Gastroesophageal sphincter (tissue), 3 donors: ENCODE measurements at regions not wholly inside any gene's neighbourhood (a gene's known extent, or its start where the extent isn't known, plus 50 kb on each side); places are given as distances from the start of the nearest gene placed in this dataset.

Experiments
- EP300 ChIP-seq: sonication (generic); formaldehyde crosslinking; IDR thresholded peaks from one replicate; pipeline ENCODE4 v1.6.1; 2017; ENCODE audit warnings: antibody characterized with exemption, mild to moderate bottlenecking
- POLR2A ChIP-seq, 2 donors: fragments of 450-650 bp; IDR thresholded peaks; one replicate each; pipeline ENCODE4 v1.6.1; 2017; ENCODE audit warnings: antibody characterized with exemption in 2 of 2, mild to moderate bottlenecking in 2 of 2, moderate library complexity in 1 of 2
- POLR2AphosphoS5 ChIP-seq: sonication (generic); formaldehyde crosslinking; IDR thresholded peaks from one replicate; pipeline ENCODE4 v1.6.1; 2017; ENCODE audit warnings: antibody characterized with exemption
- TF ChIP-seq, protein P1 (sequence below), 4 experiments: fragments of 200-600 bp in 2 of 4; fragments of 450-650 bp in 2 of 4; sonication (generic) in 1 of 4; IDR thresholded peaks; one replicate each; pipeline ENCODE4 v1.5.1; 2017 to 2019; ENCODE audit warnings: antibody characterized with exemption in 4 of 4, mild to moderate bottlenecking in 2 of 4, moderate library complexity in 2 of 4

DNA sequence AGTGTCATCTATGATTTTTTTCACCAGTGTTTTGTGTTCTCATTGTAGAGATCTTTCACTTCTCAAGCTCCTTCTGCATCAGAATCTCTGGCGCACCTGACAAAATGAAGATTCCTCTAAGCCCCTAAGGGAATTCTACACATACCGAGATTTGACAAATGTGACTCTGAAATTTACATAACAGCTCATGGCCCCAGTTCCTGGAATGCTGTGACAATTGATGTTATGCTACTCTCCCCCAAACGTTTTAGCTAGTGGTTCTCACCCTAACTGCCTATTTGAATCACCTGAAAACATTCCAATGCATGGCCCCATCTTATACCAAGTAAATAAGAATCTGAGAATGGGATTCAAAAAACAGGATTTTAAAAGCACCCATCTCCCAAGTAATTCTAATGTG, 162.1 kb upstream of the FKBP1C start:
- TF ChIP-seq, protein P1, sequence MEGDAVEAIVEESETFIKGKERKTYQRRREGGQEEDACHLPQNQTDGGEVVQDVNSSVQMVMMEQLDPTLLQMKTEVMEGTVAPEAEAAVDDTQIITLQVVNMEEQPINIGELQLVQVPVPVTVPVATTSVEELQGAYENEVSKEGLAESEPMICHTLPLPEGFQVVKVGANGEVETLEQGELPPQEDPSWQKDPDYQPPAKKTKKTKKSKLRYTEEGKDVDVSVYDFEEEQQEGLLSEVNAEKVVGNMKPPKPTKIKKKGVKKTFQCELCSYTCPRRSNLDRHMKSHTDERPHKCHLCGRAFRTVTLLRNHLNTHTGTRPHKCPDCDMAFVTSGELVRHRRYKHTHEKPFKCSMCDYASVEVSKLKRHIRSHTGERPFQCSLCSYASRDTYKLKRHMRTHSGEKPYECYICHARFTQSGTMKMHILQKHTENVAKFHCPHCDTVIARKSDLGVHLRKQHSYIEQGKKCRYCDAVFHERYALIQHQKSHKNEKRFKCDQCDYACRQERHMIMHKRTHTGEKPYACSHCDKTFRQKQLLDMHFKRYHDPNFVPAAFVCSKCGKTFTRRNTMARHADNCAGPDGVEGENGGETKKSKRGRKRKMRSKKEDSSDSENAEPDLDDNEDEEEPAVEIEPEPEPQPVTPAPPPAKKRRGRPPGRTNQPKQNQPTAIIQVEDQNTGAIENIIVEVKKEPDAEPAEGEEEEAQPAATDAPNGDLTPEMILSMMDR (IDR thresholded peaks at IDR 0.05) = no peak
- TF ChIP-seq POLR2A (IDR thresholded peaks at IDR 0.05) = no peak
- TF ChIP-seq EP300 = no peak
- no peak for TF ChIP-seq POLR2AphosphoS5
